K562 (cell line): ENCODE measurements at regions not wholly inside any gene's neighbourhood (a gene's known extent, or its start where the extent isn't known, plus 50 kb on each side); places are given as distances from the start of the nearest gene placed in this dataset.

ENCODE experiments used
- ATAC-seq: fragments of 200-7000 bp; cut with Tn5 transposase; 3 replicates; pipeline ENCODE4 v1.9.1; 2020; ENCODE audit warnings: moderate library complexity
- BruUV-seq: library from RNA; stranded (reverse); fragments of 400-500 nt; replicated peaks from 2 replicates; lab custom pipeline; 2021; lab: Mats Ljungman, UMichigan
- CTCF ChIA-PET: fragments of 300-600 bp; formaldehyde crosslinking; extraction: SDS; loops from one replicate; lab custom pipeline; 2021; ENCODE audit warnings: low intra/inter-chr PET ratio; lab: Yijun Ruan, JAX
- POLR2A ChIA-PET: fragments of 300-600, 350-650 bp; sonication (Branson Sonifier 250); formaldehyde crosslinking; extraction: SDS; loops from one replicate; lab custom pipeline; 2021; ENCODE audit warnings: antibody characterized with exemption, inconsistent platforms; lab: Yijun Ruan, JAX
- DNase-seq, 4 experiments: peaks; one replicate each; pipeline versions ENCODE4 v3.0.0 to v3.0.0-alpha.2; 2011 to 2018; ENCODE audit warnings: low spot score in 3 of 4, mixed read lengths in 3 of 4; ENCODE audit errors: extremely low read depth in 1 of 4
- FAIRE-seq: peaks from 2 replicates; lab custom pipeline; 2011; peaks lifted over from hg19 to GRCh38; lab: Jason Lieb, UNC
- H2AFZ ChIP-seq: 2 replicates; pipeline ENCODE4 v1.6.0; 2011; ENCODE audit warnings: low read depth, low read length, control low read depth, inconsistent platforms
- H3K27ac ChIP-seq: fragments of 200-600 bp; 3 replicates; pipeline ENCODE4 v1.8.0; 2011; ENCODE audit warnings: low read depth, mild to moderate bottlenecking, control low read depth, inconsistent platforms, low read length, moderate library complexity, mixed read lengths; ENCODE audit errors: extremely low read depth
- H3K27me3 ChIP-seq, 2 experiments: fragments of 300-600 bp in 1 of 2; 2 replicates in 1 of 2; 3 replicates in 1 of 2; pipeline versions ENCODE4 v1.6.0 to v1.8.0; 2011; ENCODE audit warnings: inconsistent platforms in 2 of 2, low read length in 2 of 2, mild to moderate bottlenecking in 1 of 2, mixed read lengths in 1 of 2, moderate library complexity in 1 of 2; ENCODE audit not compliant: control insufficient read depth in 2 of 2, insufficient read depth in 2 of 2
- H3K36me3 ChIP-seq: fragments of 300-600 bp; 3 replicates; pipeline ENCODE4 v1.8.0; 2011; ENCODE audit warnings: mild to moderate bottlenecking, low read length, inconsistent platforms; ENCODE audit not compliant: control insufficient read depth, insufficient read depth
- H3K4me1 ChIP-seq, 2 experiments: fragments of 200-600 bp in 1 of 2; replicated peaks in 1 of 2; 2 replicates in 1 of 2; 3 replicates in 1 of 2; pipeline versions ENCODE4 v1.5.1 to v1.8.0; 2011; ENCODE audit warnings: inconsistent platforms in 2 of 2, low read length in 2 of 2, mild to moderate bottlenecking in 1 of 2, mixed read lengths in 1 of 2, moderate library complexity in 1 of 2; ENCODE audit not compliant: control insufficient read depth in 2 of 2, insufficient read depth in 2 of 2
- H3K4me2 ChIP-seq: 2 replicates; pipeline ENCODE4 v1.6.1; 2011; ENCODE audit warnings: low read length, control low read depth, inconsistent platforms, mixed read lengths; ENCODE audit not compliant: insufficient read depth
- H3K4me3 ChIP-seq: fragments of 200-600 bp; sonication (generic), shearing (Covaris generic); 2 replicates; pipeline ENCODE4 v1.5.1; 2016; ENCODE audit warnings: control low read depth, inconsistent platforms
- H3K79me2 ChIP-seq: fragments of 200-600 bp; 3 replicates; pipeline ENCODE4 v1.8.0; 2011; ENCODE audit warnings: low read length, inconsistent platforms; ENCODE audit not compliant: control insufficient read depth, insufficient read depth
- H3K9ac ChIP-seq, 2 experiments: 2 replicates each; pipeline versions ENCODE4 v1.6.0 to v1.6.1; 2011; ENCODE audit warnings: low read depth in 2 of 2, low read length in 2 of 2, control low read depth in 1 of 2, inconsistent platforms in 1 of 2, mild to moderate bottlenecking in 1 of 2, mixed read lengths in 1 of 2; ENCODE audit not compliant: insufficient read depth in 1 of 2
- H3K9me1 ChIP-seq: one replicate; pipeline ENCODE4 v1.6.0; 2011; ENCODE audit warnings: inconsistent platforms, mild to moderate bottlenecking, low read length, moderate library complexity; ENCODE audit not compliant: control insufficient read depth, insufficient read depth
- H3K9me3 ChIP-seq: replicated peaks from 2 replicates; pipeline ENCODE4 v1.5.1; 2011; ENCODE audit warnings: low read depth, low read length, inconsistent platforms; ENCODE audit not compliant: control insufficient read depth, insufficient read depth
- H4K20me1 ChIP-seq: replicated peaks from 2 replicates; pipeline ENCODE4 v1.6.1; 2011; ENCODE audit warnings: low read length, inconsistent platforms, mixed read lengths; ENCODE audit not compliant: control insufficient read depth, insufficient read depth
- CUX1 ChIP-seq: fragments of 200-800 bp; sonication (Bioruptor generic); IDR thresholded peaks from 2 replicates; pipeline ENCODE4 v1.6.1; 2016; ENCODE audit warnings: missing genetic modification characterization, missing compliant biosample characterization
- FOXO4 ChIP-seq: fragments of 450-650 bp; formaldehyde crosslinking; IDR thresholded peaks from 2 replicates; pipeline ENCODE4 v1.4.0; 2020; ENCODE audit warnings: mild to moderate bottlenecking, moderate library complexity
- IFI16 ChIP-seq: fragments of 250-450 bp; sonication (Bioruptor Pico); IDR thresholded peaks from 2 replicates; pipeline ENCODE4 v2.1.2; 2022; ENCODE audit warnings: mild to moderate bottlenecking, inconsistent platforms
- KLF6 ChIP-seq: fragments of 250-450 bp; sonication (Bioruptor Pico); IDR thresholded peaks from 2 replicates; pipeline ENCODE4 v1.4.0; 2020; ENCODE audit warnings: mild to moderate bottlenecking, moderate library complexity, borderline replicate concordance
- NRF1 ChIP-seq, 2 experiments: fragments of 450-650 bp; IDR thresholded peaks in 1 of 2; conservative IDR thresholded peaks in 1 of 2; 2 replicates each; pipeline ENCODE4 v1.6.1; 2014; ENCODE audit warnings: mild to moderate bottlenecking in 2 of 2
- THRB ChIP-seq: fragments of 450-650 bp; formaldehyde crosslinking; conservative IDR thresholded peaks from 2 replicates; pipeline ENCODE4 v1.4.0; 2022; ENCODE audit warnings: mild to moderate bottlenecking, missing genetic modification characterization
- ZNF263 ChIP-seq: sonication (generic); formaldehyde crosslinking; IDR thresholded peaks from 2 replicates; pipeline ENCODE4 v1.8.0; 2022; ENCODE audit warnings: mild to moderate bottlenecking, missing genetic modification reagents, borderline replicate concordance
- ZZZ3 ChIP-seq: fragments of 450-650 bp; IDR thresholded peaks from 2 replicates; pipeline ENCODE4 v1.6.1; 2016; ENCODE audit warnings: antibody characterized with exemption, mild to moderate bottlenecking, moderate library complexity
- WGBS: fragments of 100-300 bp; shearing (Covaris generic); methylation state at CpG from one replicate; pipeline ENCODE4 v1.1.6; 2016; ENCODE audit warnings: low coverage, mixed read lengths; ENCODE audit not compliant: insufficient coverage; ENCODE audit errors: missing lambda C conversion rate; 5-methylcytosine and 5-hydroxymethylcytosine counted together
- in situ Hi-C: fragments of 300-500 bp; cut with MboI; formaldehyde crosslinking; loops from 4 replicates; pipeline ENCODE4 v1.15.0; 2018; ENCODE audit warnings: inconsistent platforms, mixed read lengths
- intact Hi-C: fragments of 100-400 bp; cut with micrococcal nuclease; formaldehyde crosslinking; loops from 2 replicates; pipeline ENCODE4 v1.14.2; 2022
- TF ChIP-seq, protein P1 (sequence below): fragments of 450-650 bp; formaldehyde crosslinking; IDR thresholded peaks from 2 replicates; pipeline ENCODE4 v1.4.0; 2020; ENCODE audit warnings: mild to moderate bottlenecking, moderate library complexity

DNA sequence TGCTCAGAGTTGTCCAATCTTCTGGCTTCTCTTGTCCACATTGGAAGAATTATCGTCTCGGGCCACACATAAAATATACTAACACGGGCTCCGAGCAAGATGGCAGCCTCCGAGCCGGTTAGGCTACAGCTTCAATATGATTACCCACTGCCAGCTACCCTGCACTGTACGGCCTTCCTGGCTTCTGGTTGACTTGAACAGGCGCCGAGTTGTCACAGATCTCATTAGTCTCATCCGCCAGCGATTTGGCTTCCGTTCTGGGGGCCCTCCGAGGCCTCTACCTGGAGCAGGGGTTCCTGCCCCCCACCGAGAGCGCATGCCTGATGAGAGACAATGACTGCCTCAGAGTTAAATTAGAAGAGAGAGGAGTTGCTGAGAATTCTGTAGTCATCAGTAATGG lies 101.2 kb upstream of the NUDT6 start:
- ATAC-seq (no peak; the same call in 2 of the 3 replicates), DNase-seq (no peak), FAIRE-seq (no peak)
- WGBS, result 98% methylated on average over 15 of the region's 15 CpGs
- H3K27me3 ChIP-seq, result no peaks in the 10 kb centered on the region
- no peak overlapping the region for H3K9ac ChIP-seq
- H3K36me3 ChIP-seq, result peaks cover 22% of the 10 kb centered on the region; the same call in 2 of the 3 replicates
- H3K4me2 ChIP-seq, result no peak overlapping the region
- H2AFZ ChIP-seq, result no peak overlapping the region
- no peak overlapping the region for H3K27ac ChIP-seq
- TF ChIP-seq, protein P1, sequence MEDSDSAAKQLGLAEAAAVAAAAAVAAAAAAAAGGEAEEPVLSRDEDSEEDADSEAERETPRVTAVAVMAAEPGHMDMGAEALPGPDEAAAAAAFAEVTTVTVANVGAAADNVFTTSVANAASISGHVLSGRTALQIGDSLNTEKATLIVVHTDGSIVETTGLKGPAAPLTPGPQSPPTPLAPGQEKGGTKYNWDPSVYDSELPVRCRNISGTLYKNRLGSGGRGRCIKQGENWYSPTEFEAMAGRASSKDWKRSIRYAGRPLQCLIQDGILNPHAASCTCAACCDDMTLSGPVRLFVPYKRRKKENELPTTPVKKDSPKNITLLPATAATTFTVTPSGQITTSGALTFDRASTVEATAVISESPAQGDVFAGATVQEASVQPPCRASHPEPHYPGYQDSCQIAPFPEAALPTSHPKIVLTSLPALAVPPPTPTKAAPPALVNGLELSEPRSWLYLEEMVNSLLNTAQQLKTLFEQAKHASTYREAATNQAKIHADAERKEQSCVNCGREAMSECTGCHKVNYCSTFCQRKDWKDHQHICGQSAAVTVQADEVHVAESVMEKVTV (CRISPR knock-in tag), result no peak
- TF ChIP-seq ZZZ3, result no peak
- no peak for TF ChIP-seq FOXO4 (CRISPR knock-in tag)
- TF ChIP-seq THRB (CRISPR knock-in tag), result no peak
- no peak for TF ChIP-seq NRF1 (conservative IDR thresholded peaks at IDR 0.05 in 1 of 2, IDR thresholded peaks at IDR 0.05 in 1 of 2)
- TF ChIP-seq IFI16 (CRISPR knock-in tag), result no peak
- TF ChIP-seq KLF6 (CRISPR knock-in tag), result no peak
- TF ChIP-seq CUX1 (CRISPR knock-in tag), result no peak
- no peak for TF ChIP-seq ZNF263
- H3K4me1 ChIP-seq, result no peaks in the 10 kb centered on the region; a peak in 1 of 5 replicates
- ChIA-PET CTCF (no interaction called here), POLR2A (no interaction called here)
- no peaks in the 10 kb centered on the region for H3K79me2 ChIP-seq
- no TSS peak for BruUV-seq
- in situ Hi-C loops (no loop called here), intact Hi-C loops (no loop called here)
- no peaks in the 10 kb centered on the region for H3K9me1 ChIP-seq
- no peak overlapping the region for H3K4me3 ChIP-seq
- H3K9me3 ChIP-seq, result no peaks in the 10 kb centered on the region
- no peaks in the 10 kb centered on the region for H4K20me1 ChIP-seq
